Keratinocyte (primary cell): ENCODE measurements at regions not wholly inside any gene's neighbourhood (a gene's known extent, or its start where the extent isn't known, plus 50 kb on each side); places are given as distances from the start of the nearest gene placed in this dataset.

Experiments
- CTCF ChIP-seq, 3 experiments: IDR thresholded peaks in 1 of 3; conservative IDR thresholded peaks in 1 of 3; optimal IDR thresholded peaks in 1 of 3; 2 replicates in 2 of 3; 3 replicates in 1 of 3; pipeline versions ENCODE3 to v1.5.1; 2011; ENCODE audit warnings: low read length in 3 of 3, mild to moderate bottlenecking in 3 of 3, moderate library complexity in 2 of 3, control low read depth in 1 of 3, inconsistent platforms in 1 of 3; ENCODE audit not compliant: insufficient read depth in 2 of 3; ENCODE audit errors: extremely low read depth in 1 of 3
- EZH2 ChIP-seq: IDR thresholded peaks from one replicate; pipeline ENCODE4 v1.6.1; 2012; ENCODE audit warnings: inconsistent platforms, mild to moderate bottlenecking, low read length, moderate library complexity

DNA sequence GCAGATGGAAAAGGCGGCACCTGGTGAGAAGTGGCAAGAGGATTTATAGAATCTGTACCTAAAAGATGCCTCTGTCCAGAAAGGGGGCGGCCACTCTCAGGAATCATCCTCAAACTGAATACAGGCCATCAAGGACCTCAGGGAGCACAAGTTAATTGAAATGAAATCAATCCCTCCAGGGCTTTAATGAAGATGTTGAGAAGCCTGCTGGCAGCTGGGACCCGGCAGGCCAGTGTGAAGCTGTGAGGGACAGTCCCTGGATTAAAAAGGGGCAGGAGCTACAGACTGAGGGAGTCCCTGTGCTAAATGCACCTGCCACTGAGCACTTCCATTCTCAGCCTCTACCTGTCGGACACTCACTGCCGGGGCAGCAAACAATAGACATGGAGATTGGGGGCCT lies 107.7 kb upstream of the GGTLC1 start:
- no peak for TF ChIP-seq CTCF (optimal IDR thresholded peaks at IDR 0.05 in 1 of 3, IDR thresholded peaks at IDR 0.05 in 1 of 3, conservative IDR thresholded peaks at IDR 0.05 in 1 of 3; ENCODE audit: extremely low read depth in 1 of 3, insufficient read depth in 2 of 3, low read length in 3 of 3)
- no peak for TF ChIP-seq EZH2
